Tibial nerve (tissue), 4 donors: ENCODE measurements at regions not wholly inside any gene's neighbourhood (a gene's known extent, or its start where the extent isn't known, plus 50 kb on each side); places are given as distances from the start of the nearest gene placed in this dataset.

ENCODE experiments used
- DNase-seq, 2 donors: peaks; one replicate each; pipeline ENCODE4 v3.0.0-alpha.2; 2019; ENCODE audit warnings: low spot score in 2 of 2
- H3K27ac ChIP-seq, 4 donors: fragments of 200-600 bp; sonication (generic) in 3 of 4; one replicate each; pipeline ENCODE4 v1.5.1; 2017 to 2019; ENCODE audit warnings: mild to moderate bottlenecking in 1 of 4
- H3K27me3 ChIP-seq, 2 donors: fragments of 200-600 bp; sonication (generic) in 1 of 2; one replicate each; pipeline versions ENCODE4 v1.5.1 to v1.6.0; 2017 to 2019
- H3K36me3 ChIP-seq, 3 donors: fragments of 200-600 bp; sonication (generic); one replicate each; pipeline ENCODE4 v1.5.1; 2018 to 2019
- H3K4me1 ChIP-seq, 4 donors: fragments of 200-600 bp; sonication (generic) in 3 of 4; one replicate each; pipeline ENCODE4 v1.5.1; 2017 to 2019
- H3K4me3 ChIP-seq, 4 donors: fragments of 200-600 bp; sonication (generic) in 3 of 4; one replicate each; pipeline ENCODE4 v1.5.1; 2017 to 2019; ENCODE audit warnings: mild to moderate bottlenecking in 1 of 4, moderate library complexity in 1 of 4
- H3K9me3 ChIP-seq, 4 donors: fragments of 200-600 bp; sonication (generic) in 3 of 4; one replicate each; pipeline ENCODE4 v1.5.1; 2017 to 2019
- CTCF ChIP-seq, 5 experiments: fragments of 200-600 bp in 3 of 5; fragments of 450-650 bp in 2 of 5; sonication (generic) in 3 of 5; IDR thresholded peaks; one replicate each; pipeline ENCODE4 v1.5.1; 2016 to 2019; ENCODE audit warnings: antibody characterized with exemption in 5 of 5, mild to moderate bottlenecking in 3 of 5, moderate library complexity in 2 of 5
- EP300 ChIP-seq, 2 donors: sonication (generic); formaldehyde crosslinking; IDR thresholded peaks; one replicate each; pipeline ENCODE4 v1.6.1; 2017; ENCODE audit warnings: antibody characterized with exemption in 2 of 2, mild to moderate bottlenecking in 1 of 2
- POLR2A ChIP-seq, 2 donors: fragments of 450-650 bp; IDR thresholded peaks; one replicate each; pipeline ENCODE4 v1.6.1; 2017; ENCODE audit warnings: antibody characterized with exemption in 2 of 2, mild to moderate bottlenecking in 2 of 2, moderate library complexity in 2 of 2
- WGBS, 2 donors: methylation state at CpG; one replicate each; pipeline ENCODE4 v1.1.5; 2018; 5-methylcytosine and 5-hydroxymethylcytosine counted together

GRCh38 chr10:105725007-105725406 is 1083.9 kb downstream of the SORCS3 start:
- TF ChIP-seq CTCF (IDR thresholded peaks at IDR 0.05) (no peak), EP300 (IDR thresholded peaks at IDR 0.05) (no peak), POLR2A (IDR thresholded peaks at IDR 0.05) (no peak)
- Histone ChIP-seq H3K4me3 (no peak overlapping the region), H3K27ac (no peak overlapping the region), H3K9me3 (no peaks in the 10 kb centered on the region), H3K36me3 (no peaks in the 10 kb centered on the region), H3K27me3 (no peaks in the 10 kb centered on the region), H3K4me1 (no peaks in the 10 kb centered on the region)
- DNase-seq, result no peak
- WGBS, 2 donors, result 79 to 80% methylated on average over 8 of the region's 8 CpGs

GRCh38 chr10:105718207-105718995 is 1077.3 kb downstream of the SORCS3 start:
- H3K4me1 ChIP-seq, result no peaks in the 10 kb centered on the region
- 77 to 84% methylated on average over 3 of the region's 3 CpGs for WGBS, 2 donors
- no peak for DNase-seq
- no peaks in the 10 kb centered on the region for H3K9me3 ChIP-seq
- no peak overlapping the region for H3K4me3 ChIP-seq
- H3K27ac ChIP-seq, result no peak overlapping the region
- TF ChIP-seq CTCF (IDR thresholded peaks at IDR 0.05), result no peak
- no peak for TF ChIP-seq POLR2A (IDR thresholded peaks at IDR 0.05)
- TF ChIP-seq EP300 (IDR thresholded peaks at IDR 0.05), result no peak
- H3K27me3 ChIP-seq, result no peaks in the 10 kb centered on the region
- H3K36me3 ChIP-seq, result no peaks in the 10 kb centered on the region

- WGBS, 2 donors, result 62 to 70% methylated on average over 3 of the region's 3 CpGs
- Histone ChIP-seq H3K4me3 (no peak overlapping the region), H3K27ac (no peak overlapping the region), H3K4me1 (no peaks in the 10 kb centered on the region), H3K9me3 (peaks cover 0 to 4% (median 0%) of the 10 kb centered on the region in 4 donors), H3K27me3 (no peaks in the 10 kb centered on the region), H3K36me3 (no peaks in the 10 kb centered on the region)
- TF ChIP-seq EP300 (IDR thresholded peaks at IDR 0.05) (no peak), POLR2A (IDR thresholded peaks at IDR 0.05) (no peak), CTCF (IDR thresholded peaks at IDR 0.05) (no peak)
- no peak for DNase-seq
Measured at GRCh38 chr10:105714728-105715127, 1073.6 kb downstream of the SORCS3 start.

GRCh38 chr10:105707603-105708002 is 1066.5 kb downstream of the SORCS3 start:
- TF ChIP-seq EP300 (IDR thresholded peaks at IDR 0.05) (no peak), CTCF (IDR thresholded peaks at IDR 0.05) (no peak), POLR2A (IDR thresholded peaks at IDR 0.05) (no peak)
- Histone ChIP-seq H3K4me3 (no peak overlapping the region), H3K27ac (no peak overlapping the region), H3K36me3 (no peaks in the 10 kb centered on the region), H3K9me3 (peaks cover 0 to 8% (median 0%) of the 10 kb centered on the region in 4 donors), H3K4me1 (no peaks in the 10 kb centered on the region), H3K27me3 (no peaks in the 10 kb centered on the region)
- DNase-seq, result no peak
- 86 to 87% methylated on average over 2 of the region's 2 CpGs for WGBS, 2 donors

- Histone ChIP-seq H3K36me3 (no peaks in the 10 kb centered on the region), H3K4me1 (no peaks in the 10 kb centered on the region), H3K4me3 (no peak overlapping the region), H3K27ac (no peak overlapping the region), H3K9me3 (peaks cover 0 to 8% (median 0%) of the 10 kb centered on the region in 4 donors), H3K27me3 (no peaks in the 10 kb centered on the region)
- no peak for DNase-seq
- TF ChIP-seq CTCF (IDR thresholded peaks at IDR 0.05) (no peak), EP300 (IDR thresholded peaks at IDR 0.05) (no peak), POLR2A (IDR thresholded peaks at IDR 0.05) (no peak)
- WGBS, 2 donors, result 80 to 90% methylated on average over 3 of the region's 3 CpGs
Measured at GRCh38 chr10:105706281-105707026, 1065.4 kb downstream of the SORCS3 start.
